HG02970 (cell line): ENCODE measurements at regions not wholly inside any gene's neighbourhood (a gene's known extent, or its start where the extent isn't known, plus 50 kb on each side); places are given as distances from the start of the nearest gene placed in this dataset.

Source experiments
- ATAC-seq: cut with Tn5 transposase; IDR thresholded peaks from one replicate; pipeline ENCODE4 v1.9.1; 2021; ENCODE audit warnings: mild to moderate bottlenecking, moderate library complexity, moderate number of reproducible peaks; ENCODE audit not compliant: unreplicated experiment, low FRiP score

DNA sequence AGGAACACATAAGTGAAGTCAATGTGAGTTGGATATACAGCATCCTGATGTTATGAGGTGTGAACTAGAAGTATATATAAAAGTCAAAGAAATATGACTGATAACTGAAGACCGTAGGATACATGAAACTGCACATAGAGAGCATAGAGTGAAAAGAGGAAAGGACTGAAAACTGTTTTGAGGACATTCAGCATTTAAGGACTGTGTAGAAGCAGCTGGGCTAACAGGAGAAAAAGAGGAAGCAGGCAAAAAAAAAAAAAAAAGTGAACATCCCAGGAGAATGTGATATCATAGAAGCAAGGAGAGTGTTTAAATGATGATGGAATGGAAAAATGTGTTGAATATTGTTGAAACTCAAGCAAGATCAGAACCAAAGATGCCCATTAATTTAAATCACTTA lies 363.5 kb downstream of the PCDH20 start:
- no peak for ATAC-seq

DNA sequence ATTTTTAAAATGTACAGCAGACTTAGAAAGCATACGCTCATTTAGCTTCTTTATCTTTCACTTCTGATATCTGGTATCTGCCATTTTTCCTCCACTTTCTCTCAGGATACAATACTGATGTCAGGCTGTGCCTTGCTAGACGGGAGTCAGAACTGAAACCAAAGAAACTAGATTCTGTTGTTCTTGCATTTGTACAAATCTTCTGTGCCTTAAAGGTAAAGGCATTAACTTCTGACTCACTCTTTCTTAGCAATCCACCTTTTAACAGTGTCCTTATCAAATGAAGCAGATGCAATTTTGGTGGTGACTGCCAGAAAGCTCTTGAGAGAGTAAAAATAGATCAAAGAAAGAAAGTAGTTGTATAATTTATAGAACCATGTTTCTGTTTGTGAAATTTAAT lies 370.4 kb downstream of the PCDH20 start:
- no peak for ATAC-seq

DNA sequence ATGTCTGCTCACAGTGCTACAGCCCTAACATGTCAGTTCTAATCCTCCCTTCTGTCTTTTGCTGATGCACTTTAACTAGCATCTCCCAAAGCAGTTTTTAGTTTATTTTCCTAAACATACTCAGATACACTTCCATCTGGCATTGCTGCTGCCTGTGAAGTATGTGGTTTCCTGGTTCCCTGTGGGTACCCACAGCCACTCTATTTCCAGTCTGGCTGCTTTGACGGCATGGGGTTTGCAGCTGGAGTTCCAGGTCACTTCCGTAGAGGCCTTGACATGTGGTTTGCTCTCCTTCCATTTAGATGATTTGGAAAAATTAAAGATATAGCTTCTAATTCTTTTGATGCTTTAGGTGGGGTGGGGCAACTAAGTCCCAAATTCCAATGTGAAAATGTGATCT lies 375.5 kb downstream of the PCDH20 start:
- no peak for ATAC-seq

GRCh38 chr13:61039302-61039701 lies 376.3 kb downstream of the PCDH20 start:
- no peak for ATAC-seq

GRCh38 chr13:61036715-61037114 lies 378.9 kb downstream of the PCDH20 start:
- no peak for ATAC-seq

DNA sequence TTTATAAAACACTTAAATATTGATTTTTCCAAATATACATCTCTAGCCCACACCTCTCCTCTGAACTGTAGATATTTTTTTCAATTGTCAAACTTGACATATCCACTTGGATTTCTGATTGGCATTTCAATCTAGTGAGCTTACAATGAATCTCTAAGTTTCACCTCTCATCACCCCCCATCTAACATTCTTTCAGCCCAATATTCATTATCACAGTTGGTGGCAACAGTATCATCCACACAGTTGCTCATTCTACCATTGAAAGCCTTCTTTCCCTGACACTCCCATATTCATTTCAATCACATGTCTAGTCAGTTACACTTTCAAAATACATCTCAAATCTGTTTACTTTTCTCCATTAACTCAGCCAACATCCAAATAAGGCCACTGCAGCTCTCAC lies 385.2 kb downstream of the PCDH20 start:
- no peak for ATAC-seq

GRCh38 chr13:61029064-61029463 lies 386.6 kb downstream of the PCDH20 start:
- no peak for ATAC-seq

GRCh38 chr13:61024046-61024445 lies 391.6 kb downstream of the PCDH20 start:
- ATAC-seq = no peak

- no peak for ATAC-seq
Observed at GRCh38 chr13:61021838-61022237, 393.8 kb downstream of the PCDH20 start.

DNA sequence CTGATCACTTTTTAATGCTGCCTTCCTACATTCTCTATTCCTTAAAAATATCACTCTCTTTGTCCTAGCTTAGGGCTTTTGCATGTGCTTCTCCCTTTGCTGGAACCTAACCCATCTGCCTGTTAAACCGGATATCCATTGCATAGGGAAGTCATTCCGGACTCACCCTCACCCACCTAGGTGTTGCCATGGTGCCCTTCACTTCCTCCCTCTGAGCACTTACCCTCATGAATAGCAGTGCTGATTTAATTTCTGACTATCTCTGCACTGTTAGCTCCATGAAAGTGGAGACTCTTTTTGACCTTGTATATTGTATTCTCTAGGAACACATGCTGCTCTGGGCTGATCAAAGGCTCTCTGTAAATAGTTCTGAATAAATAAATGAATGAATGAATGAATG lies 401.9 kb downstream of the PCDH20 start:
- no peak for ATAC-seq

DNA sequence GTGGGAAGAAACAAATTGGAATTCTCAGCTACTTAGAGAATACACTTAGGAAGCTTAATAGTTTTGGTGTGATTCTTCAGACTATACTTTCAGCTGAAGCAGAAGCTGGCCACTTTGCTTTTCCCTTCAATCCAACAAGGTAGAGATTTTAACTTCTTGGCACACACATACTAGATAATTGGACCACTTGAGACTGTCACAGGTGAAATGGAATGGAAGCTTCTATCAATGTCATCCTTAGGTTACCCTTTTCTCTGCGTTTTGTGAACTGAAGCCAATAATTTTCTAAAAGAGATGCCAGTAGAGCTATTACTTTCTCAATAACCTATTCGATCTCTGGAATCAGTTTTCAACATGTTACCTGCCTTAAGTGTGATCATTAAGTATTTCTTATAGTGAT lies 405.3 kb downstream of the PCDH20 start:
- ATAC-seq = no peak

GRCh38 chr13:61002686-61003085 lies 413.0 kb downstream of the PCDH20 start:
- ATAC-seq = no peak

GRCh38 chr13:60990032-60990733 lies 425.5 kb downstream of the PCDH20 start:
- ATAC-seq = no peak

DNA sequence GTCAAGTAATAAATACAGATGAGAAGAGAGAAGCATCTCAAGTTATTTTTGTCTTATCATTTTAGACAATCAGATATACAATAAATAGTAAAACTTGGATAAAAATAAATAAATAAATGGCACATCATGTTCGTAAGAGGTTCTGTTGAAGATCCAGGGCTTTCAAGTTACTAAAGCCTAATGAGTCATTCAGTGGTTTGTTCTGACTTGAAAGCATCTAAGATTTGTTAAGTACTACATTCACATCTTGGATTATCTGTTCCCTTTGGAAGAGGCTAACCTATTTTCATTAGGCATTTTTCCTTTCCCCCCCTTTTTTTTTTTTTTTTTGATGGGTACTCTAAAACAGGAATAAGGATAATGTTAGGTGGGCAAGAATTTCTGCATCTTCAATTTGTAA lies 429.3 kb downstream of the PCDH20 start:
- no peak for ATAC-seq

- no peak for ATAC-seq
Observed at GRCh38 chr13:60981407-60981806, 434.2 kb downstream of the PCDH20 start.

GRCh38 chr13:60976367-60976766 lies 439.3 kb downstream of the PCDH20 start:
- no peak for ATAC-seq

- ATAC-seq = no peak
Observed at GRCh38 chr13:60974296-60974695, 441.4 kb downstream of the PCDH20 start.

GRCh38 chr13:60973529-60973928 lies 442.1 kb downstream of the PCDH20 start:
- no peak for ATAC-seq

DNA sequence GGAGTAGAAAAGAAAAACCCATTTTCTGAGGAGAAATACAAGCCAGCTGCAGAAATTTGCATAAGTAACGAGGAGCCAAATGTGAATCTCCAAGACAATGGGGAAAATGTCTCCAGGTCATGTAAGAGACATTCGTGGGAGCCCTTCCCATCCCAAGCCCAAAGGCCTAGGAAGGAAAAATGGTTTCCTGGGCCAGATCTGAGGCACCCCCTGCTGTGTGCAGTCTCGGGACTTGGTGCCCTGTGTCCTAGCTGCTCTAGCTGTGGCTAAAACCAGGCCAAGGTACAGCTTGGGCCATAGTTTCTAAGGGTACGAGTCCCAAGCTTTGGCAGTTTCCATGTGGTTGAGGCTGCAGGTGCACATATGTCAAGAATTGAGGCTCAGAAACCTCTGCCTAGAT lies 444.9 kb downstream of the PCDH20 start:
- ATAC-seq = no peak

GRCh38 chr13:60969656-60970055 lies 446.0 kb downstream of the PCDH20 start:
- no peak for ATAC-seq

GRCh38 chr13:60959427-60959826 lies 456.2 kb downstream of the PCDH20 start:
- ATAC-seq = no peak

DNA sequence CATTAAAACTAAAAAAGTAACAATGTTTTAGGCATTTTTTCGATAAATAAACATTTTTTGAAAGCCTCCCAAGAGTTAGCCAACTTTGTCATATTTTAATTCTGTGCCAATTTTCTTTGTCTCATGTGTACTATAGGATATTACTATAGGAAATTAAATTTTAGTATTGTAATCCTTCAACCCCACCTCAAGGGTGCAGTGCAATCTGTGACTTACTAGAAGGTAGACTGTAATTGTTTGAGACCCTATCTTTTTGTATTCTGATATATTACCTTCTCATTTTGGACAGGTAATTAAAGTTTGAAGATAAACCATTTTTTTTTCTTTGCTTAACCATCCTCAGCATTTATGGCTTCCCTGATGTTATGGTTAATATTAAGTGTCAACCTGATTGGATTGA lies 457.8 kb downstream of the PCDH20 start:
- ATAC-seq = no peak

- ATAC-seq = no peak
Observed at GRCh38 chr13:60945396-60945795, 470.3 kb downstream of the PCDH20 start.
